HG03354 (cell line): ENCODE measurements at regions not wholly inside any gene's neighbourhood (a gene's known extent, or its start where the extent isn't known, plus 50 kb on each side); places are given as distances from the start of the nearest gene placed in this dataset.
A peak's percentile ranks its signal among the peaks of the same experiment; 100 is the strongest.
"Not testable (repeated sequence)": the region's sequence is repeated elsewhere in the genome, so short reads cannot be mapped to it uniquely, and the experiment has no call there.

Source experiments
- ATAC-seq: cut with Tn5 transposase; IDR thresholded peaks from one replicate; pipeline ENCODE4 v1.9.1; 2021; ENCODE audit warnings: mild to moderate bottlenecking; ENCODE audit not compliant: unreplicated experiment, poor library complexity, severe bottlenecking

DNA sequence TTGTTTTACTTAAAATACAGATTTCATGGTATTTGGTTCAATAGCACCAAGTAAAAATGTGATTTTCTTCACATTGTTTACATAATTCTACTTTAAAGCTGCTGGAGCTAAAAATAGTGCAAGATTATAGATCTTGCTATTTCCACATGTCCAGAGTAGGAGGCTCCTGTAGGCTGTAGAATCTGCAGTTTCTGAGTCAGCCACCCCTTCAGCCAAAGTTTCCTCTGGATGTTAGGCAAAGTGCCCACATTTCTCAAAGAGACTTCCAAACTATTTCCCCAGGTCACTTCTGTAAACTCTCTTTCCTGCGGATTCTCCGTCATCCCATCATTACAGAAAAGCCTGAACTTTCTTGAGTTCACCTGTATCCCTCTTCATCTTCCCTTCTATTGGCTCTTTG is 342.5 kb upstream of the FSTL5 start:
- no peak for ATAC-seq

GRCh38 chr4:162503868-162504267 is 340.1 kb upstream of the FSTL5 start:
- no peak for ATAC-seq

- no peak for ATAC-seq
Measured at GRCh38 chr4:162502109-162502508, 338.3 kb upstream of the FSTL5 start.

- no peak for ATAC-seq
Measured at GRCh38 chr4:162499478-162499877, 335.7 kb upstream of the FSTL5 start.

DNA sequence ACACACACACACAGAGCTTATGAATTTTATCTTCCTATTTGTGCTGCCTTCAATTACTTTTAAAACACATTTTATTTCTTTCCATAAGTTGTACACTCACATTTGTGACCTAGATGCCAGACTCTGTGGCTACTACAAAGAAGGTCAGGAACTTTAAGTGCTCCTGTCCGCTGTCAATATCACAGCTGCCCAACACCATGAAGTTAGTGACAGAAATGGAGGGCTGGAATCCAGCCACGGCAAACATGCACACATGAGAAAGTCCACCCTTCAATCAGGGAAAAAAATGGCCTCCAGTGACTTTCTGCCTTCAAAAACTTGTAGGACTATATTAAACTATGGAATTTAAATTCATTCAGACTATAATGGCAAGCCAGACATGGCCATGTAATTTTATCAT is 334.4 kb upstream of the FSTL5 start:
- no peak for ATAC-seq

DNA sequence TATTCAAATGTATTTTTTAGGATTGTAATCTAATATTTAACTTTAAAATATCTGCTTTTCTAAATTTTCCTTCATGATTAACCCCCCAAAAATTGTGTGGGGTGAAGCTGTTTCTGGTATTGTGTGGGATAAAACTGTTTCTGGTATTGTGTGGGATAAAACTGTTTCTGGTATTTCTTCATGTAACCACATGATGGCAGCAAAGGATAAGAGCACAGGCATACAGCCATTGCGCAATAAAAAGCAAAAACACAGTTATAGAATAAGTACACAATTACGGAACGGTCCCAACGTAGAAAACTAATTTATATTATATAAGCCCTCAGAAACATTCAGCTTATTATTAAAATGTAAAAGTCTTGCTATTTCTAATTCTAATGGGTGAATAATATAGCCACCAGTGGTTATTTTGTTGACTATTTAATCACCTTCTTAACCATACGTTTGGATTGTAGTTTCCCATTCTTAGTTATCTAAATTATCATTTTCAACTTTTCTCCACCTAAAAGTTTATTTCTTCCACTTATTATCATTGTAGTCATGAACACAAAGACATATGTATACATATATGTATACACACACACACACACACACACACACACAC is 333.9 kb upstream of the FSTL5 start:
- peak; percentile 85 for ATAC-seq

GRCh38 chr4:162494935-162495334 is 331.1 kb upstream of the FSTL5 start:
- ATAC-seq = no peak

DNA sequence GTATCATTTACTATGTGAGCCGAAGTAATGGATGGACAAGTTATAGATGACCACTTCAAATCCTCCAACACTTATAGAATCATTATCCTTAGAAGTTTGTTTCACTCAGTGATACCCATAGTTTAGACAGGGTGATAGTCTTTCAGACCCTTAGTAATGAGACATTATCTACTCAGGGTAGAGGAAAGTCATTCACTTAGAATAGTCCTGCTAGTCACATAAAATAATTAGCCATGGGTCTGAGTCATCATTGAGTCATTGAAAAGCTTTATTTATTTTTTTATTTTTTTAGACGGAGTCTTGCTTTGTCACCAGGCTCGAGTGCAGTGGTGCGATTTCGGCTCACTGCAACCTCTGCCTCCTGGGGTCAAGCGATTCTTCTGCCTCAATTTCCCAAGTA is 321.7 kb upstream of the FSTL5 start:
- ATAC-seq = no peak

DNA sequence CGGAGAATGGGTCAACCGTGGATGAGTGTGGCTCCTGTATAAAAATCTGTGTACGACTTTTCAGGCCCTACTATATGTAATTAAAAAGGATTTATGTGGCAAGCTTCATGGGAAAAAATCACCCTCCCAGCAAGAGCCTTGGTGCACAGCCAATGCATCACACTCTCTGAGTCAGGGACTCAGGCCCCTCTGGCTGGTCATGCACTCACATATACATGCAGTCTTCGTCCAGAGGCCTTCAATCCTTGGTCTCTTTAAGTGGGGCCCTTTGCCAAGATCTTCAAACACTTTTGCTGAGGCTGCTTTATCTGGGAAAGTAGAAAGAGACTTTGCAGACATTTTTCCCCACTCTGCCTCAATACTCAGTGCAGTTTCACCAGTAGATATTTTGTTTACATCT is 311.4 kb upstream of the FSTL5 start:
- no peak for ATAC-seq

GRCh38 chr4:162469977-162470376 is 306.2 kb upstream of the FSTL5 start:
- no peak for ATAC-seq

DNA sequence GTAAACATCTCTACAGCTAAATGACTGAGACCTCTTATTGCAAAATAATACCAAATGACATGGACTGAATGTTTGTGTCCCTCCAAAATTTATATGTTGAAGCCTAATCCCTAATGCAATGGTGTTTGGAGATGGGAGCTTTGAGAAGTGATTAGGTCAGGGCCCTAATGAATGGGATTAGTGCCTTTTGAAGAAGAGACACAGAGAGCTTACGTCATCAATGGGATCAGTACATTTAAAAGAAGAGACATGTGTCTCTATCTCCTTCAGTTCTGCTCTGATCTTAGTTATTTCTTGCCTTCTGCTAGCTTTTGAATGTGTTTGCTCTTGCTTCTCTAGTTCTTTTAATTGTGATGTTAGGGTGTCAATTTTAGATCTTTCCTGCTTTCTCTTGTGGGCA is 301.6 kb upstream of the FSTL5 start:
- not testable (repeated sequence) for ATAC-seq

DNA sequence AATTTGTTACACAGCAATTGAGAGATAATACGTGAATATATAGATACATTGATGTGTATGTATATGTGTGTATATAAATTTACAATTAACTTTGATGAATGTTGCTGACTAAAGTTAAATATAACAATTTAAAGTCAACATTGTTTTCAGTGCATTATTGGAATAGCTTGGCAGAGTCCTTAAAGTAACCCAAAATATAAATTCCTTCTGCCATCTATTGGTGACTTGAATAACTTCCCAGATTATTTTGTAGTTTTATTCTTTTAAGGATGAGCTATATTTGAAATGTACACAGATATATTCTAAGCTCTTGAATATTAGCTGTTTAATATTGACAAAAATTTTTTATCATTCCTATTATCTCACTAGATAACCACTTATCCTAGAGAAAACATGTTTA is 298.2 kb upstream of the FSTL5 start:
- no peak for ATAC-seq

GRCh38 chr4:162458051-162458450 is 294.3 kb upstream of the FSTL5 start:
- ATAC-seq = no peak

DNA sequence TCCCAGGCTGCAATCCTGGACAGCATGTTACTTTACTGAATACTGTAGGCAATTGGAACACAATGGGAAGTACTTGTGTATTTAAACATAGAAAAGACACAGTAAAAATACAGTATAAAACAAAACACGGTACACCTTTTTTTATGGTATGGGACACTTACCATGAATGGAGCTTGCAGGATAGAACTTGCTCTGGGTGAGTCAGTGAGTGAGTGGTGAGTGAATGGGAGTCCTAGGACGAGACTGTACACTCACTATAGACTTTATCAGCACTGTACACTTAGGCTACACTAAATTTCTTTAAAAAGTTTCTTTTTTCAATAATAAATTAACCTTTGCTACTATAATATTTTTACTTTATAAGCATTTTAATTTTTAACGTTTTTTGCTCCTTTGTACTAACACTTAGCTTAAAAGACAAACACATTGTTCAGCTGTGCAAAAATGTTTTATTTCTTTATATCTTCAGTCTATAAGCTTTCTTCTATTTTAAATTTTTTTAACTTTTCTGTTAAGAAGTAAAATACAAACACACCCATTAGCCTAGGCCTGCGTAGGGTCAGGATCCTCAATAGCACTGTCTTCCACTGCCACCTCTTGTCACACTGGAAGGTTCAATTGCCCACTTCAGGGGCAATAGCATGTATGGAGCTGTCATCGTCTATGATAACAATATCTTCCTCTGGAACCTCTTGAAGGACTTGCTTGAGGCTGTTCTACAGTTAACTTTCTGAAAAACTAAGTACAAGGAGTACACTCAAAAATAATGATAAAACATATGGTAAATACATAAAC is 293.5 kb upstream of the FSTL5 start:
- ATAC-seq = no peak

- ATAC-seq = no peak
Measured at GRCh38 chr4:162456106-162456505, 292.3 kb upstream of the FSTL5 start.

GRCh38 chr4:162450531-162451035 is 286.8 kb upstream of the FSTL5 start:
- no peak for ATAC-seq

DNA sequence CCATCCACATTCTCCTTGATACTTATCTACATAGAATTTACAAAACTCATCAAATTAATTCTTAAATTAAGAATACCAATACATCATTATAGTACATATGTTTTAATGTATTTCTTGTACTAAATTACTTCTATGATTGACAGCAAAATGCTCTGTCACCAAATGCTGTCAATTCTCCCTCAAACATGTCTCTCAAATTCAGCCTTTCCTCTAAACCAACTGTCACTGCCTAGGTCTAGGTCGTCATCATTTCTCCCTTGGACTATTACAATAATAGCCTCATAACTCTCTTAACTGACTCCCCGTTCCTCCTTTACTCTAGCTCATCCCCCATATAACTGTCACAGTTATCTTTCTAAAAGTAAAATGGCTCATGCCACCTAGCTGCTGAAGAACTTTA is 279.7 kb upstream of the FSTL5 start:
- no peak for ATAC-seq

DNA sequence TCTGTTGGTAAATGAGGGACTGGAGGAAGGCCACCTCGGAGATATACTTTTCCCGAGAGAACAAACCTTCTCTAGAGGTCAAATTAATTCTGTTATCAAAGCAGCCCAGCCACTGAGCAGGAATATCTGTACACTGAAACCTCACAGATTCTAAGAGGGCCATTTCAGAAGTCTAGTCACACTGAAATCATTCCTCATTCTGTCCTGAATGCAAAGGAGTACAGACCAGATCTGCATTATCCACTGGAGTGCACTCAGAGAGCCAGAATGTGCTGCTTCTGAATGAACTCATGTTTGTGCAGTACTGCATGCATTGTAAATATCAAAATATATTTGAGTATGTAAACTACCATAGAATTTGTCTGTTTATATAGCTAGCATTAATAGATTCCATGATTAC is 278.3 kb upstream of the FSTL5 start:
- no peak for ATAC-seq

DNA sequence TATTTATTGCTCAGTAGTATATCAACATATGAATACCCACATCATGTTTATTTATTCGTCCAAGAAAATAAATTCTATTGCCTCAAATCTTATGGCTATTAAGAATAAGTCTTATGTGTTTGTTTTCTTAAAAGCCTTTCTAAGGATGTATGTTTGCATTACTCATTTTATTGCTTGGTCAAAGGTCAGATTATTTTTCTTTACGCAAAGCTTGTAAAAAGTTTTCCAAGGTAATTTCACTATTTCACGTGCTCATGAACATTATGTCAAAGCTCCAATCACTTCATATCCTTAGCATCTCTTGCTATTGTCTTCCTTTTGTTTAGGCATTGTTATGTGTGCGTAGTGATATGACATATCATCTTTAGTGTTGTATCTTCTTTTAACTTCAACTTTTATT is 258.5 kb upstream of the FSTL5 start:
- ATAC-seq = no peak

DNA sequence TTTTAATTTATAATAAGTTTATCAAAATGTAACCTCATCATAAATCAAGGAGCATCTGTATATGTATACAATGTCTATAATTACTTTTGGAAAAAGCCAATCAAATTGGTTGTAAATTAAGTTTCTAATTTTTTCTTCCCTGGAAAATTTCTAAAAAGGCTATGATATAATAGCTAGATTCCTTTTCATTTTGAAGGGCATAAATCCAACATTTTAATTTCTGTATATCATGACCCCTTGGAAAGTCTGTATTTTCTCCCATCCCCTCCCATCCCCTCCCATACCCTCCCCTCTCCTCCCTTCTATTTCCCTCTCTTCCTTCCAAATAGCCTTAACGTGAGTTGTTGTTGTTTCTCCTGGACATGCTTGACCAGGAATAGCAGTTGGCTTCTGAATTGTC is 247.1 kb upstream of the FSTL5 start:
- ATAC-seq = no peak

DNA sequence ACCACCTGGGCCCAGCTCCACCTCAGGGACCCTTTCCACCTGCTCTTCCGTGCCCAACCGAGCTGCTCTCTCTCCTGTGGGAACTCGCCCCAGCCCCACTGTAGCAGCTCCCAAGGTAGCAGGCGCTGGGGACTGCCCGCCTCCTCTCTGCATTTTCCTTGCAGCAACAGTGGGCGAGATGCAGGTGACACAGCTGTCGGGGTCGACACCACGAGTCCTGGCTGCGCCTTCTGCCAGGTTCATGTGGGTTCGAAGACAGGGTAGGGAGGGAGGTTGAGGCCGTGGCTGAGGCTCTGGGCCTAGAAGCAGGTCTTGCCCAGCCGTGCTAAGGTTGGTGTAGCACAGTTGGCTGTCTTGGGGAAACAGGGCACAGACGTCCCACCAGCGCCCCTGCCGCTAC is 245.2 kb upstream of the FSTL5 start:
- no peak for ATAC-seq
